ENCODE measurements at regions not wholly inside any gene's neighbourhood (a gene's known extent, or its start where the extent isn't known, plus 50 kb on each side); places are given as distances from the start of the nearest gene placed in this dataset.

GRCh38 chr11:113562576-113562975 lies 87.4 kb upstream of the DRD2 start:
- TF ChIP-seq CTCF (conservative IDR thresholded peaks at IDR 0.05; ENCODE audit: low read length) (no peak), EZH2phosphoT487 (IDR thresholded peaks at IDR 0.05; ENCODE audit: borderline replicate concordance) (no peak)

Measured in Loucy (cell line).